Smooth muscle cell (in vitro differentiated cells): ENCODE measurements at regions not wholly inside any gene's neighbourhood (a gene's known extent, or its start where the extent isn't known, plus 50 kb on each side); places are given as distances from the start of the nearest gene placed in this dataset.
A peak's percentile ranks its signal among the peaks of the same experiment; 100 is the strongest.

Experiments used
- DNase-seq: peaks from one replicate; lab custom pipeline; 2025; ENCODE audit not compliant: unreplicated experiment; lab: John Stamatoyannopoulos, UW
- H2AFZ ChIP-seq: fragments of 200-600 bp; sonication (generic); 2 replicates; pipeline ENCODE4 v1.6.0; 2016; ENCODE audit warnings: antibody characterized with exemption, low read depth, mild to moderate bottlenecking
- H3F3A ChIP-seq: fragments of 200-600 bp; sonication (generic); 2 replicates; pipeline ENCODE4 v1.6.0; 2017; ENCODE audit warnings: antibody characterized with exemption, low read depth
- H3K27ac ChIP-seq: fragments of 200-600 bp; sonication (generic); 2 replicates; pipeline ENCODE4 v1.5.1; 2016; ENCODE audit warnings: low read depth, mild to moderate bottlenecking
- H3K27me3 ChIP-seq: fragments of 200-600 bp; sonication (generic); 2 replicates; pipeline ENCODE4 v1.6.1; 2016; ENCODE audit warnings: low read depth, mild to moderate bottlenecking
- H3K36me3 ChIP-seq: fragments of 200-600 bp; sonication (generic); 2 replicates; pipeline ENCODE4 v1.5.1; 2016; ENCODE audit warnings: low read depth
- H3K4me1 ChIP-seq: fragments of 200-600 bp; sonication (generic); 2 replicates; pipeline ENCODE4 v1.5.1; 2016; ENCODE audit warnings: low read depth
- H3K4me2 ChIP-seq: fragments of 200-600 bp; sonication (generic); 2 replicates; pipeline ENCODE4 v1.6.0; 2016; ENCODE audit warnings: mild to moderate bottlenecking
- H3K4me3 ChIP-seq: fragments of 200-600 bp; sonication (generic); 2 replicates; pipeline ENCODE4 v1.5.1; 2016; ENCODE audit warnings: mild to moderate bottlenecking
- H3K79me2 ChIP-seq: fragments of 200-600 bp; sonication (generic); 2 replicates; pipeline ENCODE4 v1.6.0; 2016; ENCODE audit warnings: low read depth, mild to moderate bottlenecking
- H3K9ac ChIP-seq: fragments of 200-600 bp; sonication (generic); 2 replicates; pipeline ENCODE4 v1.6.0; 2016; ENCODE audit warnings: low read depth
- H3K9me3 ChIP-seq: fragments of 200-600 bp; sonication (generic); replicated peaks from 2 replicates; pipeline ENCODE4 v1.5.1; 2016; ENCODE audit warnings: low read depth
- H4K20me1 ChIP-seq: fragments of 200-600 bp; sonication (generic); 2 replicates; pipeline ENCODE4 v1.6.0; 2016; ENCODE audit warnings: low read depth
- WGBS: methylation state at CpG from one replicate; pipeline ENCODE4 v1.1.7; 2016; ENCODE audit warnings: low lambda C conversion rate; 5-methylcytosine and 5-hydroxymethylcytosine counted together
- TF ChIP-seq, protein P1 (sequence below): fragments of 200-600 bp; sonication (generic); IDR thresholded peaks from 2 replicates; pipeline ENCODE4 v1.5.1; 2017; ENCODE audit warnings: borderline replicate concordance, mild to moderate bottlenecking, antibody characterized with exemption; ENCODE audit not compliant: insufficient read depth, poor library complexity, severe bottlenecking

DNA sequence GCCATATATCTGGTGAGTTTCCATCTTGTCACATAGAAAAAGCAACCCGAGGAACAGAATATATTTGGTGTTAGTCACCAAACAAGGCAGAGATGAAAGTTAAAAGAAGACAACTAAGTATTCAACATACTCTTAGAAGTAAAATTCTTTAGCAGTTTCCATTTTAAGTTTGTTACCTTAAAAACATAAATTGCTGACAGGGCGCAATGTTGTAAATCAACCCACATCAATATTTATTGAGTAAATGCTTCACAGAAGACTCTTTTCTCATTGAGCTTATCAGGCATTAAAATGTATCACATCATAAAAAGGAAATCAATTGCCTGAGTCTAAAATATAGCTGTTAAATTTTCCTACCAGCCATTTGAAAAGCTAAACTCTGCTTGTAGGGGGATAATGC is 603.0 kb downstream of the FBXO15 start:
- Histone ChIP-seq H3F3A (no peaks in the 10 kb centered on the region), H3K27me3 (no peaks in the 10 kb centered on the region), H3K4me2 (no peak overlapping the region), H3K36me3 (no peaks in the 10 kb centered on the region), H2AFZ (peak overlapping the region; percentile 22), H3K9ac (no peak overlapping the region), H3K4me3 (no peak overlapping the region), H3K9me3 (no peaks in the 10 kb centered on the region), H3K4me1 (no peaks in the 10 kb centered on the region), H4K20me1 (no peaks in the 10 kb centered on the region), H3K27ac (no peak overlapping the region), H3K79me2 (no peaks in the 10 kb centered on the region)
- 48% methylated on average over 2 of the region's 2 CpGs for WGBS
- DNase-seq, result no peak
- TF ChIP-seq, protein P1, sequence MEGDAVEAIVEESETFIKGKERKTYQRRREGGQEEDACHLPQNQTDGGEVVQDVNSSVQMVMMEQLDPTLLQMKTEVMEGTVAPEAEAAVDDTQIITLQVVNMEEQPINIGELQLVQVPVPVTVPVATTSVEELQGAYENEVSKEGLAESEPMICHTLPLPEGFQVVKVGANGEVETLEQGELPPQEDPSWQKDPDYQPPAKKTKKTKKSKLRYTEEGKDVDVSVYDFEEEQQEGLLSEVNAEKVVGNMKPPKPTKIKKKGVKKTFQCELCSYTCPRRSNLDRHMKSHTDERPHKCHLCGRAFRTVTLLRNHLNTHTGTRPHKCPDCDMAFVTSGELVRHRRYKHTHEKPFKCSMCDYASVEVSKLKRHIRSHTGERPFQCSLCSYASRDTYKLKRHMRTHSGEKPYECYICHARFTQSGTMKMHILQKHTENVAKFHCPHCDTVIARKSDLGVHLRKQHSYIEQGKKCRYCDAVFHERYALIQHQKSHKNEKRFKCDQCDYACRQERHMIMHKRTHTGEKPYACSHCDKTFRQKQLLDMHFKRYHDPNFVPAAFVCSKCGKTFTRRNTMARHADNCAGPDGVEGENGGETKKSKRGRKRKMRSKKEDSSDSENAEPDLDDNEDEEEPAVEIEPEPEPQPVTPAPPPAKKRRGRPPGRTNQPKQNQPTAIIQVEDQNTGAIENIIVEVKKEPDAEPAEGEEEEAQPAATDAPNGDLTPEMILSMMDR, result no peak

DNA sequence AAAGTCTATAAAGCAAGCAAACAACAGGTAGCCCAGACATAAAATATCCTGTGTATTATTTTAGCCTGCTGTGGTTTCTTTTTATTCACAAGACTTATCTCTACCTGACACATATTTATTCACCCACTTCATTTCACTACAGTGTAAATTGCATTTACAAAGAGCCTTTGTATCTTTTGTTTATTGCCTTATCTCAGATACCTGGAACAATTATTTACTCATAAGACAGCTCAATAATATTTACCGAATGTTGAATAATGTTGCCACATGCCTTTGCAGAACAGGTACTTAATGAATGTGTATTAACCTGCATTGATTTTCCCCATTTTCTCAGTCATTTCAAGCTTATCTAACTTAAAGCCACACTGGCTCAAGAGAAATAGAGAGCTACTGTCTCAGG is 603.6 kb downstream of the FBXO15 start:
- no peak for DNase-seq
- Histone ChIP-seq H2AFZ (peak overlapping the region; percentile 22), H3K9ac (no peak overlapping the region), H3K4me1 (no peaks in the 10 kb centered on the region), H3K79me2 (no peaks in the 10 kb centered on the region), H3F3A (no peaks in the 10 kb centered on the region), H3K4me3 (no peak overlapping the region), H4K20me1 (no peaks in the 10 kb centered on the region), H3K4me2 (no peak overlapping the region), H3K27me3 (no peaks in the 10 kb centered on the region), H3K36me3 (no peaks in the 10 kb centered on the region), H3K27ac (no peak overlapping the region), H3K9me3 (no peaks in the 10 kb centered on the region)
- 93% methylated on average over 1 of the region's 1 CpG for WGBS
- TF ChIP-seq, protein P1, result no peak

DNA sequence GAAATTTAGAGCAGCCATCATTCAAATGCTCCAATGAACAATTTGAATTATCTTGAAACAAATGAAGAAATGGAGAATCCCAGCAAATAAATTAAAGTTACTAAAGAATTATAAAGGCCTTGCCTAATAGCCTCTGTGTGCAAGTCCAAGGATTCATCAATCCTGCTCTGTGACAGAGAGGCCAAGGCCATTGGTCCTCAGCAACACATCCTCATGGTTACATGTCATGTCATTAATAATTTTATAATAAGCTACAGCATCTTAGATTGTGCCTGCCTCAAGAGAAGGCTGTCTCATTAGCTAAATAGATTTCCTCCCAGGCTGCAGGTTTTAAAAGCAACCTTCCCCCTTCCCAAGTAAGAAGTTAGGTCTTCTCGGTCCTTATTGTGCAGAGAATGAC is 611.6 kb downstream of the FBXO15 start:
- H3K9me3 ChIP-seq, result no peaks in the 10 kb centered on the region
- no peak overlapping the region for H3K27ac ChIP-seq
- H3K9ac ChIP-seq, result no peak overlapping the region
- TF ChIP-seq, protein P1, result no peak
- no peak overlapping the region for H2AFZ ChIP-seq
- H3K79me2 ChIP-seq, result no peaks in the 10 kb centered on the region
- H3K27me3 ChIP-seq, result no peaks in the 10 kb centered on the region
- no peaks in the 10 kb centered on the region for H3K36me3 ChIP-seq
- no peak overlapping the region for H3K4me2 ChIP-seq
- H3F3A ChIP-seq, result no peaks in the 10 kb centered on the region
- H3K4me3 ChIP-seq, result no peak overlapping the region
- H3K4me1 ChIP-seq, result no peaks in the 10 kb centered on the region
- DNase-seq, result no peak
- no peaks in the 10 kb centered on the region for H4K20me1 ChIP-seq
- 59% methylated on average over 1 of the region's 1 CpG for WGBS

DNA sequence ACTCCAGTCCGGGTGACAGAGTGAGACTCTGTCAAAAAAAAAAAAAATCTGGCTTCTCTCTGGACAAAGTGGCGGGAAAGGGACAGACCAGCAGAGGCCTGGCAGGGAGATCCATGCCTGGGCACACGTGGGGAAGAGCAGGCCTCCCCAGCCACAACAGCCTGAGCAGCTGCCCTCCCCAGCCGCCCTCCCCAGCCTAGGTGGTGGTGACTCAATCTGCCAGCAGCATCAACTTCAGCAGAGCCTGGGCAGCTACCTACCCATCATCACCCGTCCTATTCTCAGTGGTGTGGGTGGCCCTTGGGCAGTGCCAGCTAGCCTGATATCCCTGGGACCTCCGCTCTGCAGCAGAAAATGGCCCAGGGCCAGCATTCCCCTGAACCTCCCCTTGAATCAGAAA is 612.4 kb downstream of the FBXO15 start:
- H3K9ac ChIP-seq, result no peak overlapping the region
- WGBS, result 78% methylated on average over 6 of the region's 6 CpGs
- no peak overlapping the region for H3K27ac ChIP-seq
- no peaks in the 10 kb centered on the region for H4K20me1 ChIP-seq
- DNase-seq, result no peak
- no peaks in the 10 kb centered on the region for H3K4me1 ChIP-seq
- no peaks in the 10 kb centered on the region for H3K27me3 ChIP-seq
- H3K36me3 ChIP-seq, result no peaks in the 10 kb centered on the region
- TF ChIP-seq, protein P1, result no peak
- no peaks in the 10 kb centered on the region for H3F3A ChIP-seq
- no peaks in the 10 kb centered on the region for H3K79me2 ChIP-seq
- H3K4me3 ChIP-seq, result no peak overlapping the region
- H3K9me3 ChIP-seq, result no peaks in the 10 kb centered on the region
- H3K4me2 ChIP-seq, result no peak overlapping the region
- no peak overlapping the region for H2AFZ ChIP-seq
